ENCODE measurements at regions not wholly inside any gene's neighbourhood (a gene's known extent, or its start where the extent isn't known, plus 50 kb on each side); places are given as distances from the start of the nearest gene placed in this dataset.

DNA sequence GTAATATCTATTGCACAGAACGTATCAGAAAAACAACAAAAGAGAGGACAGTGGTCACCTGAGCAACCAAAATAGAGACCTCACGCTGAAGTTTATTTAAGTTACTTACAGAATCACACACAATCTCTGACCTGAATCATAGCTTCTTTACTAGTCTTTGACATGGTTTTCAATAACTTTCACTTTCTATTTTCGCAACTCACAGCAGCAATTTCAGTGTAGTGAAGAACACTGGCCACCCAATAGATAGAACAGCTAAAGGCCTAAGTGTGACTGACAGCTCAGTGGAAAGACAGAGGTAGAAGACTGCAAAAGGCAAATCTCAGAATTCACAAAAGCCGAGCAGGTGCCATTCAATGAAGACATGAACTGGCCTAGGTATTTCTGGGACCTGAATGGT lies 435.6 kb upstream of the CHRM3 start:
- DNase-seq (ENCODE audit: extremely low read depth in 1 of 4, low spot score in 3 of 4) (no peak), ATAC-seq (no peak), FAIRE-seq (no peak)
- H3K79me2 ChIP-seq (ENCODE audit: control insufficient read depth, insufficient read depth, low read length), result no peaks in the 10 kb centered on the region
- H3K9me1 ChIP-seq (ENCODE audit: control insufficient read depth, insufficient read depth, low read length), result no peaks in the 10 kb centered on the region
- ChIA-PET CTCF (ENCODE audit: low intra/inter-chr PET ratio) (no interaction called here), POLR2A (no interaction called here)
- no peaks in the 10 kb centered on the region for H3K4me1 ChIP-seq (replicated peaks in 1 of 2; ENCODE audit: control insufficient read depth in 2 of 2, insufficient read depth in 2 of 2, low read length in 2 of 2)
- H3K9me3 ChIP-seq (replicated peaks; ENCODE audit: control insufficient read depth, insufficient read depth, low read depth, low read length), result no peaks in the 10 kb centered on the region; the same call in 1 of the 2 replicates
- H4K20me1 ChIP-seq (replicated peaks; ENCODE audit: control insufficient read depth, insufficient read depth, low read length), result no peaks in the 10 kb centered on the region
- WGBS (ENCODE audit: insufficient coverage, low coverage, missing lambda C conversion rate), result 0% methylated on average over 4 of the region's 4 CpGs
- H3K4me2 ChIP-seq (ENCODE audit: insufficient read depth, low read length), result no peak overlapping the region
- H3K36me3 ChIP-seq (ENCODE audit: control insufficient read depth, insufficient read depth, low read length), result no peaks in the 10 kb centered on the region
- H3K27ac ChIP-seq (ENCODE audit: extremely low read depth, low read depth, low read length), result no peak overlapping the region
- intact Hi-C loops (cut with micrococcal nuclease) (no loop called here), in situ Hi-C loops (cut with MboI) (no loop called here)
- TF ChIP-seq SNIP1 (IDR thresholded peaks at IDR 0.05; ENCODE audit: low read depth) (no peak), ZNF512 (tag; IDR thresholded peaks at IDR 0.05) (no peak), PHB2 (IDR thresholded peaks at IDR 0.05; ENCODE audit: low read depth) (no peak), EWSR1 (IDR thresholded peaks at IDR 0.05; ENCODE audit: borderline replicate concordance, low read depth, partially characterized antibody) (no peak), DNMT1 (IDR thresholded peaks at IDR 0.05) (no peak), ZFP1 (CRISPR knock-in tag; IDR thresholded peaks at IDR 0.05) (no peak), KDM4B (IDR thresholded peaks at IDR 0.05; ENCODE audit: borderline replicate concordance in 2 of 2, low read depth in 1 of 2) (no peak), POLR2AphosphoS5 (IDR thresholded peaks at IDR 0.05; ENCODE audit: control insufficient read depth, insufficient read depth, low read depth, low read length) (no peak)
- no peak overlapping the region for H3K4me3 ChIP-seq
- BruUV-seq (replicated peaks), result no TSS peak
- no peak overlapping the region for H3K9ac ChIP-seq (ENCODE audit: insufficient read depth in 1 of 2, low read depth in 2 of 2, low read length in 2 of 2)
- H2AFZ ChIP-seq (ENCODE audit: low read depth, low read length), result no peak overlapping the region
- H3K27me3 ChIP-seq (ENCODE audit: control insufficient read depth in 2 of 2, insufficient read depth in 2 of 2, low read length in 2 of 2), result no peaks in the 10 kb centered on the region

All from K562 (cell line).